CD14-positive monocyte (primary cell): ENCODE measurements at regions not wholly inside any gene's neighbourhood (a gene's known extent, or its start where the extent isn't known, plus 50 kb on each side); places are given as distances from the start of the nearest gene placed in this dataset.

ENCODE experiments used
- DNase-seq, 3 donors: peaks; one replicate each; pipeline ENCODE4 v3.0.0-alpha.2; 2011 to 2022
- H2AFZ ChIP-seq: 2 replicates; pipeline ENCODE4 v1.6.0; 2012; ENCODE audit warnings: mild to moderate bottlenecking, low read depth, low read length, inconsistent platforms; ENCODE audit not compliant: insufficient read depth, poor library complexity, severe bottlenecking
- H3K27ac ChIP-seq, 2 donors: 1 replicate in 1 of 2; 2 replicates in 1 of 2; pipeline ENCODE4 v1.5.1; 2012 to 2013; ENCODE audit warnings: low read length in 2 of 2, control low read depth in 1 of 2, inconsistent platforms in 1 of 2, low read depth in 1 of 2, mild to moderate bottlenecking in 1 of 2
- H3K27me3 ChIP-seq, 2 donors: one replicate each; pipeline versions ENCODE4 v1.6.0 to v1.6.1; 2011 to 2013; ENCODE audit warnings: low read length in 2 of 2; ENCODE audit not compliant: control insufficient read depth in 2 of 2, insufficient read depth in 2 of 2
- H3K36me3 ChIP-seq, 2 donors: replicated peaks in 1 of 2; 1 replicate in 1 of 2; 2 replicates in 1 of 2; pipeline versions ENCODE4 v1.5.1 to v1.6.1; 2012 to 2013; ENCODE audit warnings: low read length in 2 of 2, control low read depth in 1 of 2, inconsistent platforms in 1 of 2, mild to moderate bottlenecking in 1 of 2; ENCODE audit not compliant: insufficient read depth in 2 of 2, control insufficient read depth in 1 of 2
- H3K4me1 ChIP-seq, 2 donors: 1 replicate in 1 of 2; 2 replicates in 1 of 2; pipeline versions ENCODE4 v1.5.1 to v1.6.1; 2012 to 2013; ENCODE audit warnings: low read length in 2 of 2, control low read depth in 1 of 2, inconsistent platforms in 1 of 2, mild to moderate bottlenecking in 1 of 2, moderate library complexity in 1 of 2; ENCODE audit not compliant: insufficient read depth in 2 of 2, control insufficient read depth in 1 of 2
- H3K4me2 ChIP-seq: replicated peaks from 2 replicates; pipeline ENCODE3; 2012; ENCODE audit warnings: low read length, moderate library complexity, mild to moderate bottlenecking; ENCODE audit not compliant: poor library complexity, severe bottlenecking; ENCODE audit errors: extremely low read depth
- H3K4me3 ChIP-seq, 3 experiments: fragments of 200-600 bp in 1 of 3; sonication (generic) in 1 of 3; replicated peaks in 1 of 3; 1 replicate in 2 of 3; 2 replicates in 1 of 3; pipeline ENCODE4 v1.5.1; 2011 to 2013; ENCODE audit warnings: low read length in 3 of 3, mild to moderate bottlenecking in 3 of 3, control low read depth in 2 of 3, low read depth in 2 of 3, inconsistent platforms in 1 of 3, moderate library complexity in 1 of 3
- H3K79me2 ChIP-seq: 2 replicates; pipeline ENCODE4 v1.6.0; 2012; ENCODE audit warnings: mild to moderate bottlenecking, control low read depth, inconsistent platforms, low read length, moderate library complexity; ENCODE audit not compliant: insufficient read depth
- H3K9ac ChIP-seq: 2 replicates; pipeline ENCODE4 v1.6.0; 2017; ENCODE audit warnings: low read length, mild to moderate bottlenecking; ENCODE audit not compliant: insufficient read depth, poor library complexity, severe bottlenecking
- H3K9me3 ChIP-seq, 2 donors: replicated peaks in 1 of 2; 1 replicate in 1 of 2; 2 replicates in 1 of 2; pipeline versions ENCODE4 v1.5.1 to v1.6.1; 2012 to 2013; ENCODE audit warnings: low read length in 2 of 2, control low read depth in 1 of 2; ENCODE audit not compliant: control insufficient read depth in 1 of 2, insufficient read depth in 1 of 2
- H4K20me1 ChIP-seq: 2 replicates; pipeline ENCODE4 v1.6.0; 2012; ENCODE audit warnings: mild to moderate bottlenecking, low read length, control low read depth, moderate library complexity; ENCODE audit not compliant: insufficient read depth
- H3K27ac Mint-ChIP-seq, 7 donors: one replicate each; pipeline ENCODE4 v1.8.0; 2020; ENCODE audit warnings: mild to moderate bottlenecking in 7 of 7, mixed read lengths in 7 of 7, moderate library complexity in 6 of 7, inconsistent platforms in 2 of 7
- H3K27me3 Mint-ChIP-seq, 3 donors: one replicate each; pipeline ENCODE4 v1.8.0; 2021 to 2022; ENCODE audit warnings: low read depth in 3 of 3, mild to moderate bottlenecking in 3 of 3, mixed read lengths in 3 of 3, moderate library complexity in 3 of 3, inconsistent platforms in 1 of 3
- H3K36me3 Mint-ChIP-seq, 2 donors: one replicate each; pipeline ENCODE4 v1.8.0; 2020; ENCODE audit warnings: mixed read lengths in 2 of 2, inconsistent platforms in 1 of 2, mild to moderate bottlenecking in 1 of 2
- H3K4me1 Mint-ChIP-seq: one replicate; pipeline ENCODE4 v1.8.0; 2020; ENCODE audit warnings: mild to moderate bottlenecking, mixed read lengths
- H3K4me3 Mint-ChIP-seq, 2 donors: one replicate each; pipeline ENCODE4 v1.8.0; 2020; ENCODE audit warnings: mild to moderate bottlenecking in 2 of 2, mixed read lengths in 2 of 2, moderate library complexity in 1 of 2
- H3K9me3 Mint-ChIP-seq, 7 donors: one replicate each; pipeline ENCODE4 v1.8.0; 2020 to 2022; ENCODE audit warnings: mixed read lengths in 7 of 7, mild to moderate bottlenecking in 6 of 7, moderate library complexity in 6 of 7, inconsistent platforms in 2 of 7
- CTCF ChIP-seq: fragments of 200-600 bp; IDR thresholded peaks from one replicate; pipeline ENCODE4 v1.8.0; 2022; ENCODE audit warnings: antibody characterized with exemption, mild to moderate bottlenecking
- WGBS: methylation state at CpG from one replicate; pipeline ENCODE4 v1.1.5; 2013; ENCODE audit warnings: missing lambda C conversion rate; ENCODE audit not compliant: insufficient coverage; 5-methylcytosine and 5-hydroxymethylcytosine counted together
- intact Hi-C, 2 donors: fragments of 100-400 bp; cut with micrococcal nuclease; formaldehyde crosslinking; loops; one replicate each; pipeline versions ENCODE4 v1.15.0 to v1.15.1; 2023

- H3K4me1 Mint-ChIP-seq = peaks cover 25% of the 10 kb centered on the region
- Histone ChIP-seq H4K20me1 (no peaks in the 10 kb centered on the region), H3K4me2 (no peak overlapping the region), H3K4me3 (no peak overlapping the region), H3K9ac (no peak overlapping the region), H2AFZ (no peak overlapping the region), H3K27me3 (peaks cover 0 to 34% of the 10 kb centered on the region in 2 donors), H3K79me2 (no peaks in the 10 kb centered on the region), H3K36me3 (no peaks in the 10 kb centered on the region), H3K9me3 (no peaks in the 10 kb centered on the region), H3K27ac (no peak overlapping the region), H3K4me1 (peaks cover 15 to 30% of the 10 kb centered on the region in 2 donors)
- DNase-seq = no peak
- peak overlapping the region in 2 of 7 donors; percentile 63 to 79 for H3K27ac Mint-ChIP-seq
- no peak for TF ChIP-seq CTCF
- H3K36me3 Mint-ChIP-seq = no peaks in the 10 kb centered on the region
- H3K9me3 Mint-ChIP-seq = no peaks in the 10 kb centered on the region
- H3K27me3 Mint-ChIP-seq = peaks cover 0 to 34% (median 0%) of the 10 kb centered on the region in 3 donors
- no peak overlapping the region for H3K4me3 Mint-ChIP-seq
- intact Hi-C loops = no loop called here
These were observed 196.5 kb upstream of the STK26 start for GRCh38 chrX:131826572-131826971.

- H3K9me3 Mint-ChIP-seq = no peaks in the 10 kb centered on the region
- H3K9ac ChIP-seq = no peak overlapping the region
- H3K4me2 ChIP-seq = no peak overlapping the region
- H3K36me3 ChIP-seq = no peaks in the 10 kb centered on the region
- DNase-seq = peak in 1 of 3 donors; percentile 10
- H3K27me3 Mint-ChIP-seq = peaks cover 0 to 38% (median 0%) of the 10 kb centered on the region in 3 donors
- H3K79me2 ChIP-seq = no peaks in the 10 kb centered on the region
- no peak overlapping the region for H3K27ac ChIP-seq
- H3K4me3 Mint-ChIP-seq = no peak overlapping the region
- TF ChIP-seq CTCF = no peak
- no peaks in the 10 kb centered on the region for H3K36me3 Mint-ChIP-seq
- H3K27me3 ChIP-seq = peaks cover 0 to 46% of the 10 kb centered on the region in 2 donors
- H4K20me1 ChIP-seq = no peaks in the 10 kb centered on the region
- no peak overlapping the region for H3K27ac Mint-ChIP-seq
- H2AFZ ChIP-seq = no peak overlapping the region
- no peak overlapping the region for H3K4me3 ChIP-seq
- peaks cover 15 to 19% of the 10 kb centered on the region in 2 donors for H3K4me1 ChIP-seq
- peaks cover 25% of the 10 kb centered on the region for H3K4me1 Mint-ChIP-seq
- WGBS = no CpG with 5 or more reads among the region's 2 CpGs
- H3K9me3 ChIP-seq = no peaks in the 10 kb centered on the region
- intact Hi-C loops = no loop called here
These were observed 195.2 kb upstream of the STK26 start for GRCh38 chrX:131827935-131828334.
